Body of pancreas (tissue), 4 donors: ENCODE measurements at regions not wholly inside any gene's neighbourhood (a gene's known extent, or its start where the extent isn't known, plus 50 kb on each side); places are given as distances from the start of the nearest gene placed in this dataset.

Experiments used
- ATAC-seq: fragments of 150-250 bp; one replicate; pipeline ENCODE4 v1.9.1; 2016
- DNase-seq, 4 donors: peaks; one replicate each; pipeline ENCODE4 v3.0.0-alpha.2; 2019
- H3K27ac ChIP-seq, 4 donors: fragments of 200-600 bp; sonication (generic); 1 replicate in 3 of 4; 2 replicates in 1 of 4; pipeline versions ENCODE4 v1.5.1 to v1.6.1; 2016 to 2019; ENCODE audit warnings: mild to moderate bottlenecking in 1 of 4, mixed read lengths in 1 of 4, moderate library complexity in 1 of 4
- H3K27me3 ChIP-seq, 2 donors: fragments of 200-600 bp; sonication (generic); one replicate each; pipeline ENCODE4 v1.6.0; 2016; ENCODE audit warnings: mild to moderate bottlenecking in 1 of 2
- H3K36me3 ChIP-seq, 2 donors: fragments of 200-600 bp; sonication (generic); replicated peaks in 1 of 2; 2 replicates each; pipeline ENCODE4 v1.5.1; 2016; ENCODE audit warnings: low read depth in 2 of 2; ENCODE audit not compliant: insufficient read depth in 1 of 2
- H3K4me1 ChIP-seq: fragments of 200-600 bp; sonication (generic); one replicate; pipeline ENCODE4 v1.6.0; 2016
- H3K4me3 ChIP-seq, 2 donors: fragments of 200-600 bp; sonication (generic); 1 replicate in 1 of 2; 2 replicates in 1 of 2; pipeline ENCODE4 v1.5.1; 2016 to 2019
- H3K9me3 ChIP-seq, 3 donors: fragments of 200-600 bp; sonication (generic); 1 replicate in 2 of 3; 2 replicates in 1 of 3; pipeline ENCODE4 v1.5.1; 2016
- CTCF ChIP-seq, 7 experiments: fragments of 450-650 bp in 4 of 7; fragments of 200-600 bp in 3 of 7; sonication (generic) in 3 of 7; IDR thresholded peaks; one replicate each; pipeline ENCODE4 v1.5.1; 2016 to 2019; ENCODE audit warnings: antibody characterized with exemption in 7 of 7
- POLR2A ChIP-seq, 3 donors: fragments of 450-650 bp; IDR thresholded peaks; one replicate each; pipeline ENCODE4 v1.6.1; 2016; ENCODE audit warnings: antibody characterized with exemption in 3 of 3, mild to moderate bottlenecking in 2 of 3
- WGBS, 2 donors: methylation state at CpG; one replicate each; pipeline ENCODE4 v1.1.5; 2017; 5-methylcytosine and 5-hydroxymethylcytosine counted together
- intact Hi-C: fragments of 100-400 bp; cut with DNase I; formaldehyde crosslinking; loops from one replicate; pipeline ENCODE4 v1.15.1; 2023

GRCh38 chr16:82260212-82260795 lies 90.3 kb upstream of the MPHOSPH6 start:
- TF ChIP-seq POLR2A (IDR thresholded peaks at IDR 0.05) (no peak), CTCF (IDR thresholded peaks at IDR 0.05) (no peak)
- DNase-seq (no peak), ATAC-seq (no peak)
- 63 to 81% methylated on average over 6 of the region's 6 CpGs for WGBS, 2 donors
- no peaks in the 10 kb centered on the region for H3K9me3 ChIP-seq
- H3K27me3 ChIP-seq, result no peaks in the 10 kb centered on the region
- H3K27ac ChIP-seq, result no peak overlapping the region
- H3K4me3 ChIP-seq, result no peak overlapping the region
- intact Hi-C loops, result loop anchor here (10.0 kb wide), 2 partner anchors 194 to 954 kb away; no protein-coding TSS in a partner anchor
- H3K4me1 ChIP-seq, result peaks cover 5% of the 10 kb centered on the region
- H3K36me3 ChIP-seq, result no peaks in the 10 kb centered on the region

GRCh38 chr16:82259731-82260130 lies 89.7 kb upstream of the MPHOSPH6 start:
- 76 to 100% methylated on average over 1 of the region's 1 CpG for WGBS, 2 donors
- intact Hi-C loops, result loop anchor here (10.0 kb wide), 2 partner anchors 195 to 955 kb away; no protein-coding TSS in a partner anchor
- ATAC-seq, result no peak

GRCh38 chr16:82257990-82258389 lies 88.0 kb upstream of the MPHOSPH6 start:
- H3K27me3 ChIP-seq, result no peaks in the 10 kb centered on the region
- H3K4me1 ChIP-seq, result no peaks in the 10 kb centered on the region
- intact Hi-C loops, result no loop called here
- H3K36me3 ChIP-seq, result no peaks in the 10 kb centered on the region
- H3K27ac ChIP-seq, result no peak overlapping the region
- no peak overlapping the region for H3K4me3 ChIP-seq
- DNase-seq, result no peak
- 64 to 65% methylated on average over 7 of the region's 7 CpGs for WGBS, 2 donors
- no peak for TF ChIP-seq CTCF (IDR thresholded peaks at IDR 0.05)
- no peak for TF ChIP-seq POLR2A (IDR thresholded peaks at IDR 0.05)
- ATAC-seq, result no peak
- H3K9me3 ChIP-seq, result no peaks in the 10 kb centered on the region

More at GRCh38 chr16:82259731-82260130, 89.7 kb upstream of the MPHOSPH6 start:
- no peak overlapping the region for H3K4me3 ChIP-seq
- no peaks in the 10 kb centered on the region for H3K27me3 ChIP-seq
- no peaks in the 10 kb centered on the region for H3K9me3 ChIP-seq
- H3K4me1 ChIP-seq, result peaks cover 5% of the 10 kb centered on the region
- H3K27ac ChIP-seq, result no peak overlapping the region
- no peak for DNase-seq
- no peak for TF ChIP-seq CTCF (IDR thresholded peaks at IDR 0.05)
- TF ChIP-seq POLR2A (IDR thresholded peaks at IDR 0.05), result no peak
- no peaks in the 10 kb centered on the region for H3K36me3 ChIP-seq

- Histone ChIP-seq H3K4me3 (no peak overlapping the region), H3K36me3 (no peaks in the 10 kb centered on the region)
Measured at GRCh38 chr16:82252582-82252981, 82.6 kb upstream of the MPHOSPH6 start.

GRCh38 chr16:82248677-82249076 lies 78.7 kb upstream of the MPHOSPH6 start:
- no peak overlapping the region for H3K4me3 ChIP-seq
- DNase-seq (no peak), ATAC-seq (no peak)
- H3K27ac ChIP-seq, result no peak overlapping the region
- no peaks in the 10 kb centered on the region for H3K9me3 ChIP-seq
- no peak for TF ChIP-seq CTCF (IDR thresholded peaks at IDR 0.05)
- no peak for TF ChIP-seq POLR2A (IDR thresholded peaks at IDR 0.05)
- no peaks in the 10 kb centered on the region for H3K36me3 ChIP-seq
- intact Hi-C loops, result no loop called here
- 27 to 30% methylated on average over 1 of the region's 1 CpG for WGBS, 2 donors
- no peaks in the 10 kb centered on the region for H3K27me3 ChIP-seq
- no peaks in the 10 kb centered on the region for H3K4me1 ChIP-seq

More at GRCh38 chr16:82252582-82252981, 82.6 kb upstream of the MPHOSPH6 start:
- Histone ChIP-seq H3K27me3 (no peaks in the 10 kb centered on the region), H3K9me3 (no peaks in the 10 kb centered on the region), H3K27ac (no peak overlapping the region), H3K4me1 (no peaks in the 10 kb centered on the region)
- no peak for TF ChIP-seq POLR2A (IDR thresholded peaks at IDR 0.05)
- WGBS, 2 donors, result 81 to 87% methylated on average over 2 of the region's 2 CpGs
- intact Hi-C loops, result no loop called here
- DNase-seq, result no peak
- ATAC-seq, result no peak
